22Rv1 (cell line): ENCODE measurements at regions not wholly inside any gene's neighbourhood (a gene's known extent, or its start where the extent isn't known, plus 50 kb on each side); places are given as distances from the start of the nearest gene placed in this dataset.

Experiments used
- H3K27ac ChIP-seq: fragments of 450-650 bp; 2 replicates; pipeline ENCODE4 v1.5.1; 2017
- CTCF ChIP-seq: fragments of 450-650 bp; IDR thresholded peaks from 2 replicates; pipeline ENCODE4 v1.5.1; 2017; ENCODE audit warnings: mild to moderate bottlenecking
- ZFX ChIP-seq: fragments of 450-650 bp; IDR thresholded peaks from 2 replicates; pipeline ENCODE4 v1.6.1; 2017; ENCODE audit warnings: antibody characterized with exemption, borderline replicate concordance

GRCh38 chr5:111993242-111993641, 236.2 kb upstream of the NREP start:
- no peak for TF ChIP-seq ZFX
- TF ChIP-seq CTCF, result no peak

GRCh38 chr5:111984044-111984443, 227.1 kb upstream of the NREP start:
- TF ChIP-seq ZFX, result no peak
- TF ChIP-seq CTCF, result no peak
- no peak overlapping the region for H3K27ac ChIP-seq

More at GRCh38 chr5:111993242-111993641, 236.2 kb upstream of the NREP start:
- no peak overlapping the region for H3K27ac ChIP-seq

DNA sequence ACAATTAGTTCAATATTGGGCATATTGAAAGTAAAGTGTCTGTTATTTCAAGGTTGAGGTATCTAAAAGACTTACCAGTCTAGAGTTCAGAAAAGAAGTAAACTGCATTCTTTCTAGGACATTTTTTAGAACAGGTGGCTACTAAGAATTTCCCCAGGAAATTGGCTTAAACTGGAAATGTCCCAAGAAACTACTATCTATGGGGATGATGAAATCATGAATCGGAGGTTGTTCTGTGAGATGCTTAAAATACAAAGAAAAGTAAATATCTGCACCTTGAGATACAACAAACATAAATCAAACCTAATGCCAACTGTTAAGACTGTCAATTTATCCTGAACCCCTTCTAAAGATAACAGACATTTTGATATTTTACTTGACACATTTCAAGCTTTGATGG, 226.5 kb upstream of the NREP start:
- TF ChIP-seq CTCF, result no peak
- TF ChIP-seq ZFX, result no peak
- no peak overlapping the region for H3K27ac ChIP-seq

DNA sequence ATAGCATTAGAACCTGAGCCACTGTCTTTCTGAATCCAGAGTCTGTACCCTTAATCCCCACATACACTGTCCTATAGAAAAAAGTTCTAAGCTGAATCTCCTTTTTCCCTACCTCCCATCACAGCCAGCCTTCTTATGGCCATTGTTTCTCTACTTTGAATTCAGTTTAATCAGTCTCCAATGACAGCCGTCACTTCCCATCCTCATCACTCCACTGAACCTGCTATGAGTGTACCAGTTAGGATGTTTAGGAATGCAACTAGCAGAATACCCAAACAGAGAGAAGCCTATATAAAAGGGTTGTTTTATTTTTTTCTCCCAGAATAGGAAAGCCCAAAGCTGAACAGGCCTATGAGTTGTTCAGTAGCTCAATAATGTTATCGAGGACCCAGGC, 220.4 kb upstream of the NREP start:
- TF ChIP-seq ZFX (no peak), CTCF (no peak)
- H3K27ac ChIP-seq, result no peak overlapping the region

DNA sequence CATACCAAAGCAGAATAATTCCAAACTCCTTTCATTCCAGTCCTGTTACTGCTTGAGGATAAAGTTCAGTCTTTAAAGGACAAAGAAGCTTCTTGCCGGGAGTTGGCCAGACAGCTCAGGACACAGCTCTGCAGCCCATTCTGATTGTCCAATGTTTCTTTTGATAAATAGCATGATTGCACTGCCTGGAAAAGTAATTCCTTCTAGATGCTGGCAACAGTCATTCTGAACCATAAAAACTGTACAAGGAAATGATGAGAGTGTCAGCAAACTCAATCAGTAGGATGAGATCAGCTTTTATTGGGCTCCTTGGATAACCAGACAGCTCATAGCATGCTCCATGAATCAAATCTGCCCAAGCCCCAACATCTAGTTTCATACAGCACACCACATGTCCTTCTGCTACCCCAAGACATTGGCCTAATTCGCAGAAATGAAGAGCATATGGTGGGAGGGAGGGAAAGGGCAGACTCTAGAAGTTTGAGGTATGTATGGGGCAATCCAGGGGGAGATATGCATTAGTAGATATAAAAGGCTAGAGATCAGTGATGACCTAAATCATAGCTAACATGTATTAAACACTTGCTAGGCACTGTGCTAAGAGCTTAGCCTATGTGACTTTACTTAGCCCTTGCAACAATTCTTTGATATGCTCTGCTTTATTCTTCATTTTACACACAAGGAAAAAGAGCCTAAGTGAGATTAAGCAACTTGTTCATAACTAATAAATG, 219.9 kb upstream of the NREP start:
- H3K27ac ChIP-seq, result no peak overlapping the region
- TF ChIP-seq CTCF, result no peak
- TF ChIP-seq ZFX, result no peak

GRCh38 chr5:111975133-111975532, 218.1 kb upstream of the NREP start:
- no peak overlapping the region for H3K27ac ChIP-seq
- TF ChIP-seq ZFX (no peak), CTCF (no peak)

GRCh38 chr5:111973961-111974360, 217.0 kb upstream of the NREP start:
- H3K27ac ChIP-seq, result no peak overlapping the region
- no peak for TF ChIP-seq ZFX
- no peak for TF ChIP-seq CTCF
